ENCODE measurements at regions not wholly inside any gene's neighbourhood (a gene's known extent, or its start where the extent isn't known, plus 50 kb on each side); places are given as distances from the start of the nearest gene placed in this dataset.

- H3K27me3 ChIP-seq, result no peaks in the 10 kb centered on the region
- TF ChIP-seq EP300 (IDR thresholded peaks at IDR 0.05), result no peak
- TF ChIP-seq POLR2A (IDR thresholded peaks at IDR 0.05), result no peak
- no peak for TF ChIP-seq CTCF (IDR thresholded peaks at IDR 0.05)
- WGBS, 2 donors, result 94% methylated on average over 5 of the region's 5 CpGs
Observed at GRCh38 chr9:106503759-106504158, 359.2 kb upstream of the ZNF462 start.

GRCh38 chr9:106526716-106527204, 336.2 kb upstream of the ZNF462 start:
- H3K4me1 ChIP-seq, result no peaks in the 10 kb centered on the region
- H3K27me3 ChIP-seq, result no peaks in the 10 kb centered on the region
- DNase-seq (ENCODE audit: low spot score in 2 of 2), result no peak
- H3K36me3 ChIP-seq, result no peaks in the 10 kb centered on the region
- H3K4me3 ChIP-seq, result no peak overlapping the region
- H3K27ac ChIP-seq, result no peak overlapping the region
- WGBS, 2 donors, result 79 to 80% methylated on average over 2 of the region's 2 CpGs
- TF ChIP-seq POLR2A (IDR thresholded peaks at IDR 0.05), result no peak
- TF ChIP-seq CTCF (IDR thresholded peaks at IDR 0.05), result no peak
- TF ChIP-seq EP300 (IDR thresholded peaks at IDR 0.05), result no peak
- H3K9me3 ChIP-seq, result no peaks in the 10 kb centered on the region

More at GRCh38 chr9:106503759-106504158, 359.2 kb upstream of the ZNF462 start:
- no peaks in the 10 kb centered on the region for H3K36me3 ChIP-seq
- H3K9me3 ChIP-seq, result peaks cover 0 to 8% (median 0%) of the 10 kb centered on the region in 4 donors
- no peak for DNase-seq (ENCODE audit: low spot score in 2 of 2)
- no peak overlapping the region for H3K27ac ChIP-seq
- H3K4me3 ChIP-seq, result no peak overlapping the region
- H3K4me1 ChIP-seq, result no peaks in the 10 kb centered on the region

- no peak for DNase-seq (ENCODE audit: low spot score in 2 of 2)
- Histone ChIP-seq H3K36me3 (no peaks in the 10 kb centered on the region), H3K27ac (no peak overlapping the region), H3K4me3 (no peak overlapping the region), H3K9me3 (no peaks in the 10 kb centered on the region), H3K27me3 (no peaks in the 10 kb centered on the region), H3K4me1 (no peaks in the 10 kb centered on the region)
- WGBS, 2 donors, result 82 to 84% methylated on average over 4 of the region's 4 CpGs
- no peak for TF ChIP-seq EP300 (IDR thresholded peaks at IDR 0.05)
- TF ChIP-seq CTCF (IDR thresholded peaks at IDR 0.05), result no peak
- no peak for TF ChIP-seq POLR2A (IDR thresholded peaks at IDR 0.05)
Observed at GRCh38 chr9:106528158-106528557, 334.8 kb upstream of the ZNF462 start.

- TF ChIP-seq EP300 (IDR thresholded peaks at IDR 0.05) (no peak), POLR2A (IDR thresholded peaks at IDR 0.05) (no peak), CTCF (IDR thresholded peaks at IDR 0.05) (no peak)
- no peak overlapping the region for H3K27ac ChIP-seq
- no peak overlapping the region for H3K4me3 ChIP-seq
- H3K27me3 ChIP-seq, result no peaks in the 10 kb centered on the region
- H3K4me1 ChIP-seq, result no peaks in the 10 kb centered on the region
- no peaks in the 10 kb centered on the region for H3K36me3 ChIP-seq
- WGBS, 2 donors, result 72 to 85% methylated on average over 3 of the region's 3 CpGs
- DNase-seq (ENCODE audit: low spot score in 2 of 2), result no peak
- no peaks in the 10 kb centered on the region for H3K9me3 ChIP-seq
Observed at GRCh38 chr9:106529616-106530015, 333.4 kb upstream of the ZNF462 start.

- H3K9me3 ChIP-seq, result no peaks in the 10 kb centered on the region
- no peak for DNase-seq (ENCODE audit: low spot score in 2 of 2)
- WGBS, 2 donors, result 76 to 81% methylated on average over 1 of the region's 1 CpG
- TF ChIP-seq POLR2A (IDR thresholded peaks at IDR 0.05) (no peak), EP300 (IDR thresholded peaks at IDR 0.05) (no peak), CTCF (IDR thresholded peaks at IDR 0.05) (no peak)
- H3K4me1 ChIP-seq, result peaks cover 0 to 8% (median 0%) of the 10 kb centered on the region in 4 donors
- no peak overlapping the region for H3K4me3 ChIP-seq
- H3K36me3 ChIP-seq, result no peaks in the 10 kb centered on the region
- no peaks in the 10 kb centered on the region for H3K27me3 ChIP-seq
- no peak overlapping the region for H3K27ac ChIP-seq
Observed at GRCh38 chr9:106531491-106531890, 331.5 kb upstream of the ZNF462 start.
